Liver (tissue), 8 donors: ENCODE measurements at regions not wholly inside any gene's neighbourhood (a gene's known extent, or its start where the extent isn't known, plus 50 kb on each side); places are given as distances from the start of the nearest gene placed in this dataset.

Experiments
- DNase-seq: peaks from one replicate; pipeline ENCODE4 v3.0.0-alpha.2; 2017; ENCODE audit warnings: low spot score
- H3K27ac ChIP-seq, 2 donors: one replicate each; pipeline ENCODE4 v1.7.0; 2013; ENCODE audit warnings: inconsistent platforms in 2 of 2, low read length in 2 of 2, control low read depth in 1 of 2, low read depth in 1 of 2, mild to moderate bottlenecking in 1 of 2
- H3K27me3 ChIP-seq, 4 donors: one replicate each; pipeline versions ENCODE4 v1.6.1 to v1.7.0; 2013; ENCODE audit warnings: low read length in 3 of 4, inconsistent platforms in 1 of 4, mild to moderate bottlenecking in 1 of 4, moderate library complexity in 1 of 4; ENCODE audit not compliant: control insufficient read depth in 4 of 4, insufficient read depth in 4 of 4
- H3K36me3 ChIP-seq, 4 donors: one replicate each; pipeline versions ENCODE4 v1.6.1 to v1.7.0; 2013; ENCODE audit warnings: low read length in 3 of 4, mild to moderate bottlenecking in 3 of 4, low read depth in 1 of 4, moderate library complexity in 1 of 4; ENCODE audit not compliant: control insufficient read depth in 4 of 4, insufficient read depth in 3 of 4
- H3K4me1 ChIP-seq, 4 donors: one replicate each; pipeline versions ENCODE4 v1.6.1 to v1.7.0; 2013; ENCODE audit warnings: low read length in 3 of 4, mild to moderate bottlenecking in 3 of 4, moderate library complexity in 1 of 4; ENCODE audit not compliant: control insufficient read depth in 4 of 4, insufficient read depth in 4 of 4
- H3K4me3 ChIP-seq, 3 donors: one replicate each; pipeline versions ENCODE4 v1.6.1 to v1.7.0; 2013; ENCODE audit warnings: low read length in 3 of 3, control low read depth in 1 of 3, low read depth in 1 of 3, mild to moderate bottlenecking in 1 of 3
- H3K9ac ChIP-seq, 2 donors: one replicate each; pipeline ENCODE4 v1.7.0; 2013; ENCODE audit warnings: low read length in 2 of 2, mild to moderate bottlenecking in 2 of 2, moderate library complexity in 2 of 2, control low read depth in 1 of 2, low read depth in 1 of 2
- H3K9me3 ChIP-seq, 4 donors: one replicate each; pipeline versions ENCODE4 v1.6.1 to v1.7.0; 2013; ENCODE audit warnings: low read length in 3 of 4; ENCODE audit not compliant: control insufficient read depth in 4 of 4
- EGR1 ChIP-seq, 2 donors: IDR thresholded peaks; 2 replicates each; pipeline ENCODE4 v1.6.1; 2016 to 2018; ENCODE audit warnings: antibody characterized with exemption in 2 of 2, low read depth in 2 of 2
- FOXA1 ChIP-seq: IDR thresholded peaks from 2 replicates; pipeline ENCODE4 v1.6.1; 2016; ENCODE audit warnings: antibody characterized with exemption
- FOXA2 ChIP-seq: IDR thresholded peaks from 2 replicates; pipeline ENCODE4 v1.6.1; 2016; ENCODE audit warnings: antibody characterized with exemption
- GABPA ChIP-seq, 2 donors: IDR thresholded peaks in 1 of 2; conservative IDR thresholded peaks in 1 of 2; 2 replicates each; pipeline ENCODE4 v1.6.1; 2016; ENCODE audit warnings: antibody characterized with exemption in 2 of 2, mild to moderate bottlenecking in 1 of 2, moderate library complexity in 1 of 2
- HNF4A ChIP-seq, 2 donors: conservative IDR thresholded peaks; 2 replicates each; pipeline ENCODE4 v1.6.1; 2016; ENCODE audit warnings: antibody characterized with exemption in 2 of 2, mild to moderate bottlenecking in 2 of 2
- NR2F2 ChIP-seq: IDR thresholded peaks from 2 replicates; pipeline ENCODE4 v1.6.1; 2016; ENCODE audit warnings: antibody characterized with exemption
- RAD21 ChIP-seq, 2 donors: IDR thresholded peaks; 2 replicates each; pipeline ENCODE4 v1.6.1; 2016; ENCODE audit warnings: antibody characterized with exemption in 2 of 2, mild to moderate bottlenecking in 2 of 2
- RXRA ChIP-seq, 2 donors: IDR thresholded peaks; 2 replicates each; pipeline ENCODE4 v1.6.1; 2017 to 2018; ENCODE audit warnings: antibody characterized with exemption in 2 of 2, mild to moderate bottlenecking in 1 of 2
- SP1 ChIP-seq: IDR thresholded peaks from 2 replicates; pipeline ENCODE4 v1.6.1; 2018; ENCODE audit warnings: antibody characterized with exemption, mild to moderate bottlenecking
- WGBS: extraction: QIAGEN DNeasy Blood & Tissue Kit; methylation state at CpG from one replicate; pipeline ENCODE4 v1.1.7; 2013; 5-methylcytosine and 5-hydroxymethylcytosine counted together
- TF ChIP-seq, protein P1 (sequence below): IDR thresholded peaks from 2 replicates; pipeline ENCODE4 v1.6.1; 2016; ENCODE audit warnings: antibody characterized with exemption
- TF ChIP-seq, protein P2 (sequence below): IDR thresholded peaks from 2 replicates; pipeline ENCODE4 v1.6.1; 2016; ENCODE audit warnings: antibody characterized with exemption, mild to moderate bottlenecking
- TF ChIP-seq, protein P3 (sequence below): IDR thresholded peaks from 2 replicates; pipeline ENCODE4 v1.6.1; 2016; ENCODE audit warnings: antibody characterized with exemption
- TF ChIP-seq, protein P4 (sequence below): fragments of 150-350 bp; IDR thresholded peaks from 2 replicates; pipeline ENCODE4 v1.5.1; 2017; ENCODE audit warnings: improper control_type of control experiment, low read depth, low read length; ENCODE audit not compliant: missing input control
- donor health status: healthy.
- donor health status: healthy.
- donor health status: healthy.
- donor health status: healthy.
- donor health status: healthy.

DNA sequence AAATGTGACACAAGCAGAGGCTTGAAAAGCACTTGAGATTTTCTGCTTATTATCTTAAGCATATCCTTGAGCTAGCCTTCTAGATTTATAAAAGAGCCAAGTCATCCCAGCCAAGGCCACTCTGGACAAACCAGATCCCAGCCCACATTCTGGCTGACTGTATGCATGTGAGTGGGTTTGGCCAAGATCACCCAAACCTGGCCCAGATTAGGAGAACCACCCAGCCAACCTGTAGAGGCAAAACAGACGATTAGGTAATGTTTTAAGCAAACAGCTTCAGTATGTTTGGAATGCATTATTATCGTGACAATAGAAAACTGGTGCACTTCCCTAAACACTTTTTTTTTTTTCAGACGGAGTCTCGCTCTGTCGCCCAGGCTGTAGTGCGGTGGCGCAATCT is 151.9 kb downstream of the SPATA31D1 start:
- Histone ChIP-seq H3K36me3 (no peaks in the 10 kb centered on the region), H3K4me3 (no peak overlapping the region), H3K27me3 (no peaks in the 10 kb centered on the region), H3K27ac (no peak overlapping the region), H3K4me1 (no peaks in the 10 kb centered on the region), H3K9ac (no peak overlapping the region), H3K9me3 (no peaks in the 10 kb centered on the region)
- WGBS: 83% methylated on average over 7 of the region's 7 CpGs
- DNase-seq: no peak
- no peak for TF ChIP-seq NR2F2
- TF ChIP-seq, protein P1, sequence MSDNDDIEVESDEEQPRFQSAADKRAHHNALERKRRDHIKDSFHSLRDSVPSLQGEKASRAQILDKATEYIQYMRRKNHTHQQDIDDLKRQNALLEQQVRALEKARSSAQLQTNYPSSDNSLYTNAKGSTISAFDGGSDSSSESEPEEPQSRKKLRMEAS: no peak
- TF ChIP-seq, protein P2, sequence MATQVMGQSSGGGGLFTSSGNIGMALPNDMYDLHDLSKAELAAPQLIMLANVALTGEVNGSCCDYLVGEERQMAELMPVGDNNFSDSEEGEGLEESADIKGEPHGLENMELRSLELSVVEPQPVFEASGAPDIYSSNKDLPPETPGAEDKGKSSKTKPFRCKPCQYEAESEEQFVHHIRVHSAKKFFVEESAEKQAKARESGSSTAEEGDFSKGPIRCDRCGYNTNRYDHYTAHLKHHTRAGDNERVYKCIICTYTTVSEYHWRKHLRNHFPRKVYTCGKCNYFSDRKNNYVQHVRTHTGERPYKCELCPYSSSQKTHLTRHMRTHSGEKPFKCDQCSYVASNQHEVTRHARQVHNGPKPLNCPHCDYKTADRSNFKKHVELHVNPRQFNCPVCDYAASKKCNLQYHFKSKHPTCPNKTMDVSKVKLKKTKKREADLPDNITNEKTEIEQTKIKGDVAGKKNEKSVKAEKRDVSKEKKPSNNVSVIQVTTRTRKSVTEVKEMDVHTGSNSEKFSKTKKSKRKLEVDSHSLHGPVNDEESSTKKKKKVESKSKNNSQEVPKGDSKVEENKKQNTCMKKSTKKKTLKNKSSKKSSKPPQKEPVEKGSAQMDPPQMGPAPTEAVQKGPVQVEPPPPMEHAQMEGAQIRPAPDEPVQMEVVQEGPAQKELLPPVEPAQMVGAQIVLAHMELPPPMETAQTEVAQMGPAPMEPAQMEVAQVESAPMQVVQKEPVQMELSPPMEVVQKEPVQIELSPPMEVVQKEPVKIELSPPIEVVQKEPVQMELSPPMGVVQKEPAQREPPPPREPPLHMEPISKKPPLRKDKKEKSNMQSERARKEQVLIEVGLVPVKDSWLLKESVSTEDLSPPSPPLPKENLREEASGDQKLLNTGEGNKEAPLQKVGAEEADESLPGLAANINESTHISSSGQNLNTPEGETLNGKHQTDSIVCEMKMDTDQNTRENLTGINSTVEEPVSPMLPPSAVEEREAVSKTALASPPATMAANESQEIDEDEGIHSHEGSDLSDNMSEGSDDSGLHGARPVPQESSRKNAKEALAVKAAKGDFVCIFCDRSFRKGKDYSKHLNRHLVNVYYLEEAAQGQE: no peak
- TF ChIP-seq, protein P3, sequence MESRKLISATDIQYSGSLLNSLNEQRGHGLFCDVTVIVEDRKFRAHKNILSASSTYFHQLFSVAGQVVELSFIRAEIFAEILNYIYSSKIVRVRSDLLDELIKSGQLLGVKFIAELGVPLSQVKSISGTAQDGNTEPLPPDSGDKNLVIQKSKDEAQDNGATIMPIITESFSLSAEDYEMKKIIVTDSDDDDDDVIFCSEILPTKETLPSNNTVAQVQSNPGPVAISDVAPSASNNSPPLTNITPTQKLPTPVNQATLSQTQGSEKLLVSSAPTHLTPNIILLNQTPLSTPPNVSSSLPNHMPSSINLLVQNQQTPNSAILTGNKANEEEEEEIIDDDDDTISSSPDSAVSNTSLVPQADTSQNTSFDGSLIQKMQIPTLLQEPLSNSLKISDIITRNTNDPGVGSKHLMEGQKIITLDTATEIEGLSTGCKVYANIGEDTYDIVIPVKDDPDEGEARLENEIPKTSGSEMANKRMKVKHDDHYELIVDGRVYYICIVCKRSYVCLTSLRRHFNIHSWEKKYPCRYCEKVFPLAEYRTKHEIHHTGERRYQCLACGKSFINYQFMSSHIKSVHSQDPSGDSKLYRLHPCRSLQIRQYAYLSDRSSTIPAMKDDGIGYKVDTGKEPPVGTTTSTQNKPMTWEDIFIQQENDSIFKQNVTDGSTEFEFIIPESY: no peak
- TF ChIP-seq EGR1 (IDR thresholded peaks at IDR 0.05; ENCODE audit: low read depth in 2 of 2): no peak
- TF ChIP-seq SP1: no peak
- TF ChIP-seq FOXA2: no peak
- TF ChIP-seq HNF4A (conservative IDR thresholded peaks at IDR 0.05): no peak
- TF ChIP-seq GABPA (IDR thresholded peaks at IDR 0.05 in 1 of 2, conservative IDR thresholded peaks at IDR 0.05 in 1 of 2): no peak
- no peak for TF ChIP-seq RXRA (IDR thresholded peaks at IDR 0.05)
- TF ChIP-seq RAD21 (IDR thresholded peaks at IDR 0.05): no peak

DNA sequence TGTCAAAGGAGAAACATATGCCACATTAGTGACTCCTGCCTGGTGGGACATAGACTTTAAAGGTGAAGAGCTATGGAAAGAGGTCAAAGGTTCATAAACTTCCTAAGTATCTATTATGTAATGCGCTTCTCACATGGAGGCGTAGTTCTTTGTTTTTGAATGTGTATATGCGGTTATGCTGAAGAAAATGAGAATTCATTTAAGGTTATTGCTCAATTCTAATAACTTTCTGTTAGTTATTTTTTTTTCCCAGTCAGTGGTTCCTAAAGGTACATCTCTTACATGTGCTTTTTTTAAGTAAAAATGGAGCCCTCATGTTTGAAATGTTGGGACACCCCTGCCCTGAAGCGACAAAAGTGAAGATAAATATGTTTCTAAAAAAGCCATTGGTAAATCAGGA is 156.2 kb downstream of the SPATA31D1 start:
- WGBS: 96% methylated on average over 4 of the region's 4 CpGs
- TF ChIP-seq, protein P4, sequence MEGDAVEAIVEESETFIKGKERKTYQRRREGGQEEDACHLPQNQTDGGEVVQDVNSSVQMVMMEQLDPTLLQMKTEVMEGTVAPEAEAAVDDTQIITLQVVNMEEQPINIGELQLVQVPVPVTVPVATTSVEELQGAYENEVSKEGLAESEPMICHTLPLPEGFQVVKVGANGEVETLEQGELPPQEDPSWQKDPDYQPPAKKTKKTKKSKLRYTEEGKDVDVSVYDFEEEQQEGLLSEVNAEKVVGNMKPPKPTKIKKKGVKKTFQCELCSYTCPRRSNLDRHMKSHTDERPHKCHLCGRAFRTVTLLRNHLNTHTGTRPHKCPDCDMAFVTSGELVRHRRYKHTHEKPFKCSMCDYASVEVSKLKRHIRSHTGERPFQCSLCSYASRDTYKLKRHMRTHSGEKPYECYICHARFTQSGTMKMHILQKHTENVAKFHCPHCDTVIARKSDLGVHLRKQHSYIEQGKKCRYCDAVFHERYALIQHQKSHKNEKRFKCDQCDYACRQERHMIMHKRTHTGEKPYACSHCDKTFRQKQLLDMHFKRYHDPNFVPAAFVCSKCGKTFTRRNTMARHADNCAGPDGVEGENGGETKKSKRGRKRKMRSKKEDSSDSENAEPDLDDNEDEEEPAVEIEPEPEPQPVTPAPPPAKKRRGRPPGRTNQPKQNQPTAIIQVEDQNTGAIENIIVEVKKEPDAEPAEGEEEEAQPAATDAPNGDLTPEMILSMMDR: no peak
- TF ChIP-seq EGR1 (IDR thresholded peaks at IDR 0.05; ENCODE audit: low read depth in 2 of 2): no peak
- TF ChIP-seq HNF4A (conservative IDR thresholded peaks at IDR 0.05): no peak
- no peak for TF ChIP-seq FOXA1
- TF ChIP-seq, protein P2: no peak
- H3K27ac ChIP-seq: no peak overlapping the region
- DNase-seq: no peak
- H3K4me3 ChIP-seq: no peak overlapping the region
- H3K27me3 ChIP-seq: no peaks in the 10 kb centered on the region
- H3K36me3 ChIP-seq: no peaks in the 10 kb centered on the region
- H3K9ac ChIP-seq: no peak overlapping the region
- H3K4me1 ChIP-seq: peaks cover 0 to 4% (median 1%) of the 10 kb centered on the region in 4 donors
- H3K9me3 ChIP-seq: no peaks in the 10 kb centered on the region
